ENCODE measurements at regions not wholly inside any gene's neighbourhood (a gene's known extent, or its start where the extent isn't known, plus 50 kb on each side); places are given as distances from the start of the nearest gene placed in this dataset.
"Not testable (repeated sequence)": the region's sequence is repeated elsewhere in the genome, so short reads cannot be mapped to it uniquely, and the experiment has no call there.

GRCh38 chr22:48069256-48069655 is 1306.8 kb downstream of the TBC1D22A start:
- no peak overlapping the region for H3K27ac ChIP-seq (ENCODE audit: low read depth in 2 of 2, low read length in 2 of 2)
- no peaks in the 10 kb centered on the region for H3K36me3 ChIP-seq (ENCODE audit: control insufficient read depth in 2 of 2, insufficient read depth in 2 of 2, low read length in 2 of 2)
- no peaks in the 10 kb centered on the region for H3K9me3 ChIP-seq (ENCODE audit: control insufficient read depth in 2 of 2, low read length in 2 of 2)
- no peak overlapping the region for H3K9ac ChIP-seq (ENCODE audit: low read depth in 1 of 2, low read length in 2 of 2)
- no peaks in the 10 kb centered on the region for H3K4me1 ChIP-seq (ENCODE audit: control insufficient read depth in 2 of 2, insufficient read depth in 2 of 2, low read length in 2 of 2)
- no peak overlapping the region for H3K4me3 ChIP-seq (ENCODE audit: low read length in 2 of 2)
- H3K27me3 ChIP-seq (ENCODE audit: control insufficient read depth in 2 of 2, insufficient read depth in 2 of 2, low read length in 2 of 2) = no peaks in the 10 kb centered on the region

- Histone ChIP-seq H3K9ac (ENCODE audit: low read depth in 1 of 2, low read length in 2 of 2) (no peak overlapping the region), H3K27ac (ENCODE audit: low read depth in 2 of 2, low read length in 2 of 2) (no peak overlapping the region), H3K27me3 (ENCODE audit: control insufficient read depth in 2 of 2, insufficient read depth in 2 of 2, low read length in 2 of 2) (no peaks in the 10 kb centered on the region), H3K36me3 (ENCODE audit: control insufficient read depth in 2 of 2, insufficient read depth in 2 of 2, low read length in 2 of 2) (no peaks in the 10 kb centered on the region), H3K4me1 (ENCODE audit: control insufficient read depth in 2 of 2, insufficient read depth in 2 of 2, low read length in 2 of 2) (no peaks in the 10 kb centered on the region), H3K9me3 (ENCODE audit: control insufficient read depth in 2 of 2, low read length in 2 of 2) (no peaks in the 10 kb centered on the region), H3K4me3 (ENCODE audit: low read length in 2 of 2) (no peak overlapping the region)
Measured at GRCh38 chr22:48068323-48068885, 1306.0 kb downstream of the TBC1D22A start.

GRCh38 chr22:48065892-48066291 is 1303.4 kb downstream of the TBC1D22A start:
- H3K4me1 ChIP-seq (ENCODE audit: control insufficient read depth in 2 of 2, insufficient read depth in 2 of 2, low read length in 2 of 2) = no peaks in the 10 kb centered on the region
- H3K27ac ChIP-seq (ENCODE audit: low read depth in 2 of 2, low read length in 2 of 2) = no peak overlapping the region

GRCh38 chr22:48061726-48062125 is 1299.3 kb downstream of the TBC1D22A start:
- no peak overlapping the region for H3K27ac ChIP-seq (ENCODE audit: low read depth in 2 of 2, low read length in 2 of 2)
- H3K27me3 ChIP-seq (ENCODE audit: control insufficient read depth in 2 of 2, insufficient read depth in 2 of 2, low read length in 2 of 2) = no peaks in the 10 kb centered on the region
- no peak overlapping the region for H3K4me3 ChIP-seq (ENCODE audit: low read length in 2 of 2)
- no peak overlapping the region for H3K9ac ChIP-seq (ENCODE audit: low read depth in 1 of 2, low read length in 2 of 2)
- H3K36me3 ChIP-seq (ENCODE audit: control insufficient read depth in 2 of 2, insufficient read depth in 2 of 2, low read length in 2 of 2) = no peaks in the 10 kb centered on the region
- no peaks in the 10 kb centered on the region for H3K9me3 ChIP-seq (ENCODE audit: control insufficient read depth in 2 of 2, low read length in 2 of 2)
- H3K4me1 ChIP-seq (ENCODE audit: control insufficient read depth in 2 of 2, insufficient read depth in 2 of 2, low read length in 2 of 2) = no peaks in the 10 kb centered on the region

More at GRCh38 chr22:48065892-48066291, 1303.4 kb downstream of the TBC1D22A start:
- Histone ChIP-seq H3K36me3 (ENCODE audit: control insufficient read depth in 2 of 2, insufficient read depth in 2 of 2, low read length in 2 of 2) (no peaks in the 10 kb centered on the region), H3K27me3 (ENCODE audit: control insufficient read depth in 2 of 2, insufficient read depth in 2 of 2, low read length in 2 of 2) (no peaks in the 10 kb centered on the region), H3K4me3 (ENCODE audit: low read length in 2 of 2) (no peak overlapping the region), H3K9me3 (ENCODE audit: control insufficient read depth in 2 of 2, low read length in 2 of 2) (no peaks in the 10 kb centered on the region), H3K9ac (ENCODE audit: low read depth in 1 of 2, low read length in 2 of 2) (no peak overlapping the region)

- Histone ChIP-seq H3K27me3 (ENCODE audit: control insufficient read depth in 2 of 2, insufficient read depth in 2 of 2, low read length in 2 of 2) (peaks cover 0 to 2% of the 10 kb centered on the region in 2 donors), H3K36me3 (ENCODE audit: control insufficient read depth in 2 of 2, insufficient read depth in 2 of 2, low read length in 2 of 2) (no peaks in the 10 kb centered on the region), H3K9ac (ENCODE audit: low read depth in 1 of 2, low read length in 2 of 2) (no peak overlapping the region), H3K9me3 (ENCODE audit: control insufficient read depth in 2 of 2, low read length in 2 of 2) (no peaks in the 10 kb centered on the region), H3K4me1 (ENCODE audit: control insufficient read depth in 2 of 2, insufficient read depth in 2 of 2, low read length in 2 of 2) (no peaks in the 10 kb centered on the region), H3K27ac (ENCODE audit: low read depth in 2 of 2, low read length in 2 of 2) (no peak overlapping the region), H3K4me3 (ENCODE audit: low read length in 2 of 2) (no peak overlapping the region)
Measured at GRCh38 chr22:48060266-48060665, 1297.8 kb downstream of the TBC1D22A start.

GRCh38 chr22:48059521-48059920 is 1297.1 kb downstream of the TBC1D22A start:
- not testable (repeated sequence) for H3K27me3 ChIP-seq (ENCODE audit: control insufficient read depth in 2 of 2, insufficient read depth in 2 of 2, low read length in 2 of 2); H3K27ac ChIP-seq (ENCODE audit: low read depth in 2 of 2, low read length in 2 of 2); H3K36me3 ChIP-seq (ENCODE audit: control insufficient read depth in 2 of 2, insufficient read depth in 2 of 2, low read length in 2 of 2); H3K9me3 ChIP-seq (ENCODE audit: control insufficient read depth in 2 of 2, low read length in 2 of 2); H3K9ac ChIP-seq (ENCODE audit: low read depth in 1 of 2, low read length in 2 of 2); H3K4me1 ChIP-seq (ENCODE audit: control insufficient read depth in 2 of 2, insufficient read depth in 2 of 2, low read length in 2 of 2); H3K4me3 ChIP-seq (ENCODE audit: low read length in 2 of 2)

GRCh38 chr22:48057116-48057835 is 1294.8 kb downstream of the TBC1D22A start:
- H3K4me3 ChIP-seq (ENCODE audit: low read length in 2 of 2) = no peak overlapping the region
- no peaks in the 10 kb centered on the region for H3K36me3 ChIP-seq (ENCODE audit: control insufficient read depth in 2 of 2, insufficient read depth in 2 of 2, low read length in 2 of 2)
- peaks cover 0 to 2% of the 10 kb centered on the region in 2 donors for H3K27me3 ChIP-seq (ENCODE audit: control insufficient read depth in 2 of 2, insufficient read depth in 2 of 2, low read length in 2 of 2)
- H3K9ac ChIP-seq (ENCODE audit: low read depth in 1 of 2, low read length in 2 of 2) = no peak overlapping the region
- no peaks in the 10 kb centered on the region for H3K9me3 ChIP-seq (ENCODE audit: control insufficient read depth in 2 of 2, low read length in 2 of 2)
- H3K4me1 ChIP-seq (ENCODE audit: control insufficient read depth in 2 of 2, insufficient read depth in 2 of 2, low read length in 2 of 2) = no peaks in the 10 kb centered on the region
- no peak overlapping the region for H3K27ac ChIP-seq (ENCODE audit: low read depth in 2 of 2, low read length in 2 of 2)

- no peaks in the 10 kb centered on the region for H3K4me1 ChIP-seq (ENCODE audit: control insufficient read depth in 2 of 2, insufficient read depth in 2 of 2, low read length in 2 of 2)
- H3K36me3 ChIP-seq (ENCODE audit: control insufficient read depth in 2 of 2, insufficient read depth in 2 of 2, low read length in 2 of 2) = no peaks in the 10 kb centered on the region
- no peak overlapping the region for H3K9ac ChIP-seq (ENCODE audit: low read depth in 1 of 2, low read length in 2 of 2)
- H3K27me3 ChIP-seq (ENCODE audit: control insufficient read depth in 2 of 2, insufficient read depth in 2 of 2, low read length in 2 of 2) = peaks cover 0 to 2% of the 10 kb centered on the region in 2 donors
- no peak overlapping the region for H3K27ac ChIP-seq (ENCODE audit: low read depth in 2 of 2, low read length in 2 of 2)
- no peak overlapping the region for H3K4me3 ChIP-seq (ENCODE audit: low read length in 2 of 2)
- H3K9me3 ChIP-seq (ENCODE audit: control insufficient read depth in 2 of 2, low read length in 2 of 2) = no peaks in the 10 kb centered on the region
Measured at GRCh38 chr22:48055827-48056226, 1293.4 kb downstream of the TBC1D22A start.

GRCh38 chr22:48055185-48055584 is 1292.7 kb downstream of the TBC1D22A start:
- peaks cover 0 to 2% of the 10 kb centered on the region in 2 donors for H3K27me3 ChIP-seq (ENCODE audit: control insufficient read depth in 2 of 2, insufficient read depth in 2 of 2, low read length in 2 of 2)
- H3K27ac ChIP-seq (ENCODE audit: low read depth in 2 of 2, low read length in 2 of 2) = no peak overlapping the region
- no peaks in the 10 kb centered on the region for H3K36me3 ChIP-seq (ENCODE audit: control insufficient read depth in 2 of 2, insufficient read depth in 2 of 2, low read length in 2 of 2)
- no peaks in the 10 kb centered on the region for H3K9me3 ChIP-seq (ENCODE audit: control insufficient read depth in 2 of 2, low read length in 2 of 2)
- no peak overlapping the region for H3K4me3 ChIP-seq (ENCODE audit: low read length in 2 of 2)
- no peak overlapping the region for H3K9ac ChIP-seq (ENCODE audit: low read depth in 1 of 2, low read length in 2 of 2)
- H3K4me1 ChIP-seq (ENCODE audit: control insufficient read depth in 2 of 2, insufficient read depth in 2 of 2, low read length in 2 of 2) = no peaks in the 10 kb centered on the region

GRCh38 chr22:48054596-48054995 is 1292.1 kb downstream of the TBC1D22A start:
- H3K27me3 ChIP-seq (ENCODE audit: control insufficient read depth in 2 of 2, insufficient read depth in 2 of 2, low read length in 2 of 2) = peaks cover 0 to 2% of the 10 kb centered on the region in 2 donors
- no peak overlapping the region for H3K4me3 ChIP-seq (ENCODE audit: low read length in 2 of 2)
- H3K9me3 ChIP-seq (ENCODE audit: control insufficient read depth in 2 of 2, low read length in 2 of 2) = no peaks in the 10 kb centered on the region
- no peak overlapping the region for H3K27ac ChIP-seq (ENCODE audit: low read depth in 2 of 2, low read length in 2 of 2)
- H3K4me1 ChIP-seq (ENCODE audit: control insufficient read depth in 2 of 2, insufficient read depth in 2 of 2, low read length in 2 of 2) = no peaks in the 10 kb centered on the region
- H3K36me3 ChIP-seq (ENCODE audit: control insufficient read depth in 2 of 2, insufficient read depth in 2 of 2, low read length in 2 of 2) = no peaks in the 10 kb centered on the region
- no peak overlapping the region for H3K9ac ChIP-seq (ENCODE audit: low read depth in 1 of 2, low read length in 2 of 2)
